ENCODE measurements at regions not wholly inside any gene's neighbourhood (a gene's known extent, or its start where the extent isn't known, plus 50 kb on each side); places are given as distances from the start of the nearest gene placed in this dataset.
"Not testable (repeated sequence)": the region's sequence is repeated elsewhere in the genome, so short reads cannot be mapped to it uniquely, and the experiment has no call there.

DNA sequence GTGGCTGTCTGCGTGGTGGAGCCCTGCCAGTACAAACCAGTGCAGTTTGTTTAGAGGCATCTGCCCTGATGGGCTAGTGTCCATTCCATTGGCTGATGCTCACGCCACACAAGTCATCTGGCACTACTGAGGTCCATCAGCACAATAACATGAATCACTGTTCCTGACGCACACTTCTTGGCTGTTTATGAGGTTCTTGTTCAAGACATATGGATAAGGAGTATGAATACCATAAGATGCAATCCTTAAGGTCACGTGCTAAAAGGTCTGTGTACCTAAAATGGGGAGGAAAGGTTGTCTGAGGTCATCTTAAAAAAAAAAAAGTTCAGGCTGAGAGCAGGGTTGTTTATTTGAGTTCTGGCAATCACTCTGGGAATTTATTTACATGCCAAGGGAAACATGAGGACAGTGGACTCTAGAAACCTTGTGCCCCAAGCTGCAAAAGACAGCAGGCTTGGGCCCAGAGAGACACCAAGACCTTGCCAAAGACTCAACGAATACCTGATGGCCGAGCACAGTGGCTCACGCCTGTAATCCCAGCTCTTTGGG lies 54.1 kb upstream of the SHLD1 start:
- DNase-seq (ENCODE audit: low read depth), result no peak
- no peak overlapping the region for H3K4me3 ChIP-seq (ENCODE audit: low read depth, low read length)
- TF ChIP-seq, protein P1, sequence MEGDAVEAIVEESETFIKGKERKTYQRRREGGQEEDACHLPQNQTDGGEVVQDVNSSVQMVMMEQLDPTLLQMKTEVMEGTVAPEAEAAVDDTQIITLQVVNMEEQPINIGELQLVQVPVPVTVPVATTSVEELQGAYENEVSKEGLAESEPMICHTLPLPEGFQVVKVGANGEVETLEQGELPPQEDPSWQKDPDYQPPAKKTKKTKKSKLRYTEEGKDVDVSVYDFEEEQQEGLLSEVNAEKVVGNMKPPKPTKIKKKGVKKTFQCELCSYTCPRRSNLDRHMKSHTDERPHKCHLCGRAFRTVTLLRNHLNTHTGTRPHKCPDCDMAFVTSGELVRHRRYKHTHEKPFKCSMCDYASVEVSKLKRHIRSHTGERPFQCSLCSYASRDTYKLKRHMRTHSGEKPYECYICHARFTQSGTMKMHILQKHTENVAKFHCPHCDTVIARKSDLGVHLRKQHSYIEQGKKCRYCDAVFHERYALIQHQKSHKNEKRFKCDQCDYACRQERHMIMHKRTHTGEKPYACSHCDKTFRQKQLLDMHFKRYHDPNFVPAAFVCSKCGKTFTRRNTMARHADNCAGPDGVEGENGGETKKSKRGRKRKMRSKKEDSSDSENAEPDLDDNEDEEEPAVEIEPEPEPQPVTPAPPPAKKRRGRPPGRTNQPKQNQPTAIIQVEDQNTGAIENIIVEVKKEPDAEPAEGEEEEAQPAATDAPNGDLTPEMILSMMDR (IDR thresholded peaks at IDR 0.05; ENCODE audit: low read depth, low read length, missing control alignments), result no peak

DNA sequence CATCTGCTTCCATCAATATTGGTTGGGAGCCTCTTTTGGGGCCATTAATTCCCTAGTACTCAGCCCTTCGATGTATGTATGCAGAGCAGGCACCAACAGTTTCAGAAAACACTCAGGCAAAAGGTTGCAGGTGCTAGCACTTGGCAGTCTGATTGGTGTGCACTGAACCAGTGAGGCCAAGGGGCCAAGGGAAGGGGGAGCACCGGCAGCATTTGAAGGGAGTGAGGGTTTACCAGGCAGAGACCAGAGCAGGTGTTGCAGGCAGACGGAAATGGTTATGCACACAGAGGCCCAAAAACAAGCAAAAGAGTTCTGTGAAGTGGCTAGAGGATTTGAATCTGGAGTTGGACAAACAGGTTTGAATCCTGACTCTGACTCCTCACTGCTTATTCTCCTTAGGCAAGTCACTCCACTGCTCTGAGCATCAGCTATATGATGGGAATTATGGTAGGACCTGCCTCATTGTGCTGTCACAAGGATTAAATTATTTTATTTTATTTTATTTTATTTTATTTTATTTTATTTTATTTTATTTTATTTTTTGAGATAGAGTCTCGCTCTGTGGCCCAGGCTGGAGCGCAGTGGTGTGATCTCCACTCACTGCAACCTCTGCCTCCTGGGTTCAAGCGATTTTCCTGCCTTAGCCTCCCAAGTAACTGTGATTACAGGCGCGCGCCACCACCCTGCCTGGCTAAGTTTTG lies 58.1 kb upstream of the SHLD1 start:
- H3K4me3 ChIP-seq (ENCODE audit: low read depth, low read length), result no peak overlapping the region
- TF ChIP-seq, protein P1 (IDR thresholded peaks at IDR 0.05; ENCODE audit: low read depth, low read length, missing control alignments), result no peak
- DNase-seq (ENCODE audit: low read depth), result peak; percentile 86

DNA sequence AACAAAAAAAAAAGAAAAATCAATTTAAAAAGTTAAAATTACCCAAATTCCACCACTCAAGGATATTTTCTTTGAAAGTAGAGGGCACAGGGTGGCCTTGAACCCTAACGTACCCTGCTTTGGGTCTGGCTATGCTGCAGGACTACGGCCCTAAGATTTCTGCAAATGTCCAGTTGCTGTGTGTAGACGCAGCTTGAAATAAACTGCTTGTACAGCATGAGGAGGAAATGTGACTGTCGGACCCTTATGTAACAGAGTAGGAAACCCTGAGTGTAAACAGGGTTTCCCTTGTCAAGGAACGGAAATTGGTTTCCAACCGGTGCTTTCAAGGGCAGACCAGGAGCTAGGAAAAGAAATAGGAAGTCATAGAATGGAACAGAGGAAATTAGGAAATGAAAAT lies 60.7 kb upstream of the SHLD1 start:
- H3K4me3 ChIP-seq (ENCODE audit: low read depth, low read length), result no peak overlapping the region
- DNase-seq (ENCODE audit: low read depth), result no peak
- TF ChIP-seq, protein P1 (IDR thresholded peaks at IDR 0.05; ENCODE audit: low read depth, low read length, missing control alignments), result no peak

DNA sequence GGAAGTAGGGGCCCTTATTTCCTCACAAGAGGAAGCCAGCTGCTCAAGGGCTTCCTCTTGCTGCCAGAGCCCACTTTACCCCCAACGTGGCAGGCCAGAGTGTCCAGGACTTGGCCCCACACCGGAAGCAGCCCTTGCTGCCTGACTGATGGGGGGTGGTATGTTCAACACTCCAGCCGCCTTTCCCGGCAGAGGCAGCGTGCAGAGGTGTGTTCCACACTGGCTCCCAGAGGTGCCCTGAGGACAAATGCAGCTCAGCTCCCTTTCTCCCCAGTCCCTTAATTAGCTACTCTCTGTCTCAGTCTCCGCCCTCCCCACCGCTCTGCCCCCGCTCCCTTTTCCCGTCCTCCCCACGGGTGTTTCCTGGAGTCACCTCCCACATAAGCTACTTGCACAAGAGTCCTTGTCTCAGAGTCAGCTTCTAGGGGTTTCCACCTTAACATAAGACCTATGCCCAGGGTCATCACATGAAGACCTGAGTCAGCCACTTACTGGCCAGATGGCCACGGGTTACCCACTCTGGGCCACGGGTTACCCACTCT lies 61.7 kb upstream of the SHLD1 start:
- DNase-seq (ENCODE audit: low read depth), result no peak
- TF ChIP-seq, protein P1 (IDR thresholded peaks at IDR 0.05; ENCODE audit: low read depth, low read length, missing control alignments), result no peak
- H3K4me3 ChIP-seq (ENCODE audit: low read depth, low read length), result no peak overlapping the region

DNA sequence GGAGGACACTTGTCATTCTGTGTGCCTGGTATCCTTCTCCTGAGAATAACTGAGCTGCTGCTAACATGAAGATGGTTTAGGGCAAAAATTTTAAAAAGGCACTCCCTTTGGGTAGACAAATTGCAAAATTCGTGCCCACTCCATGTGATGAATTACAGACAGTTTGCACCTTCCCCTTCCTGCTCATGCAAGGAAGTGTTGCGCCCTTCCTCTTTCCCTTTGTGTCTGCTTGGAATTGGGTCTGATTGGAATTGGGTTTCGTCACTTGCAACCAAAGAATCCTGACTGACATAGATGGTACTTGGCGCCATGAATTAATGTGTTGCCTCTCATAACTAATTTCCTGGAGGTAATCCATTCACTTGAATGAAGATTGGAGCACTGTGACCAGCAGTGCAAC lies 62.3 kb upstream of the SHLD1 start:
- TF ChIP-seq, protein P1 (IDR thresholded peaks at IDR 0.05; ENCODE audit: low read depth, low read length, missing control alignments), result no peak
- DNase-seq (ENCODE audit: low read depth), result no peak

DNA sequence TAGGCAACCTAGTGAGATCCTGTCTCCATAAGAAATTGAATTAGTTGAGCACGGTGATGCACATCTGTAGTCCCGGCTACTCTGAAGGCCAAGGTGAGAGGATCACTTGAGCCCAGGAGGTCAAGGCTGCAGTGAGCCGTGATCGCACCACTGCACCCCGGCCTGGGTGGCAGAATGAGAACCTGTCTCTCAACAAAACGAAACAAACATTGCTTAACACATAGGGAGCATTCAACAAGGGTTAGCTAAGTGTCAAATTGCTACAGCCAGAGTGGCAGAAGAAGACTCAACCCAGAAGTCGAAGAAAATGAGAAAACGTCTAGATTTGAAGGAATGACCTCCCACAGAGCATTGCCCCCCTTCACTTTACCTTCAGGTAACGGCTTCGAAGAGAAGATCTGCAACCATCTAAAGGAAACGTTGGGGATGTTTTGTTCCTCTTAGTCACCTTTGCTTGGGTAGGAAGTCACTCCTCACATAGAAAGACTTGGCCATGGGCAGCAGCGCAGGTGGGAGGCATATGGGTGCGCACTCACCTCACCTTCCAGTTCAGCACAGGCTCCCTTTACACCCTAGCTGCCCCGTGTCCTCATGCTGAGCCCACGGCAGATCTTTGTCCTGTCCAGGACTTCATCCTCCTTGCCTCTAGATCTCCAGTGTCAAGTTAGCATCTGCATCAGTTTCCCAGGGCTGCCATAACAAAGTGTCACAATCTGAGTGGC lies 63.7 kb upstream of the SHLD1 start:
- no peak for DNase-seq (ENCODE audit: low read depth)
- TF ChIP-seq, protein P1 (IDR thresholded peaks at IDR 0.05; ENCODE audit: low read depth, low read length, missing control alignments), result no peak
- H3K4me3 ChIP-seq (ENCODE audit: low read depth, low read length), result no peak overlapping the region

More for the DNA sequence above, 62.3 kb upstream of the SHLD1 start:
- H3K4me3 ChIP-seq (ENCODE audit: low read depth, low read length), result no peak overlapping the region

DNA sequence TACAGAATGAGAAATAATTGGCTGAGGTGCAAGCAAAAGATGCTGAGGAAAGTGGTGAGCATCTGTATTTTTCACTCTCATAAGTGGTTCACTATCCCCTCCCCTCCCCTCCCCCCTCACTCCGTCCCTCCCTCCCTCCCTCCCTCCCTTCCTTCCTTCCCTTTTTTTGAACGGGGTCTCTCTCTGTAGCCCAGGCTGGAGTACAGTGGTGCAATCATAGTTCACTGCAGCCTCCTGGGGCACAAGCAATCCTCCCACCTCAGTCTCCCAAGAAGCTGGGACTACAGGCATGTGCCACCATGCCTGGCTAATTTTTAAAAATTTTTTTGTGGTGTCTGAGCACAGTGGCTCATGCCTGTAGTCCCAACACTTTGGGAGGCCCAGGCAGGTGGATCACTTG lies 67.6 kb upstream of the SHLD1 start:
- H3K4me3 ChIP-seq (ENCODE audit: low read depth, low read length), result not testable (repeated sequence)

More for the DNA sequence above, 67.6 kb upstream of the SHLD1 start:
- not testable (repeated sequence) for DNase-seq (ENCODE audit: low read depth)

All from GM12864 (cell line).